IMR-90 (cell line): ENCODE measurements at regions not wholly inside any gene's neighbourhood (a gene's known extent, or its start where the extent isn't known, plus 50 kb on each side); places are given as distances from the start of the nearest gene placed in this dataset.

Experiments used
- ATAC-seq: fragments of 200-7000 bp; cut with Tn5 transposase; 2 replicates; pipeline ENCODE4 v1.9.1; 2020; ENCODE audit warnings: low read depth, mild to moderate bottlenecking, moderate library complexity
- BruUV-seq: library from RNA; stranded (reverse); fragments of 400-500 nt; replicated peaks from 2 replicates; lab custom pipeline; 2021; lab: Mats Ljungman, UMichigan
- CTCF ChIA-PET: fragments of 300-600 bp; formaldehyde crosslinking; extraction: SDS; loops from one replicate; lab custom pipeline; 2021; ENCODE audit warnings: antibody characterized with exemption; lab: Yijun Ruan, JAX
- POLR2A ChIA-PET: fragments of 300-600 bp; sonication (Branson Sonifier 250); formaldehyde crosslinking; loops from one replicate; lab custom pipeline; 2022; ENCODE audit warnings: antibody characterized with exemption; ENCODE audit not compliant: unreplicated experiment; lab: Charles Lee
- DNase-seq: peaks from one replicate; pipeline ENCODE4 v3.0.0; 2013
- H2AFZ ChIP-seq: replicated peaks from 2 replicates; pipeline ENCODE3; 2013; ENCODE audit warnings: low read length, mild to moderate bottlenecking; ENCODE audit not compliant: poor library complexity
- H2AK5ac ChIP-seq: 2 replicates; pipeline ENCODE4 v1.6.1; 2013; ENCODE audit warnings: low read depth, low read length, inconsistent platforms
- H2AK9ac ChIP-seq: replicated peaks from 2 replicates; pipeline ENCODE3; 2013; ENCODE audit warnings: mild to moderate bottlenecking, low read depth, low read length, moderate library complexity; ENCODE audit not compliant: poor library complexity
- H2BK120ac ChIP-seq: 2 replicates; pipeline ENCODE4 v1.6.1; 2013; ENCODE audit warnings: low read depth, low read length, inconsistent platforms
- H2BK15ac ChIP-seq: 3 replicates; pipeline ENCODE4 v1.6.1; 2013; ENCODE audit warnings: low read depth, low read length, inconsistent platforms
- H2BK20ac ChIP-seq: 2 replicates; pipeline ENCODE4 v1.6.1; 2013; ENCODE audit warnings: low read depth, mild to moderate bottlenecking, inconsistent platforms, low read length, moderate library complexity
- H2BK5ac ChIP-seq: 2 replicates; pipeline ENCODE4 v1.6.1; 2013; ENCODE audit warnings: mild to moderate bottlenecking, low read depth, low read length, inconsistent platforms; ENCODE audit not compliant: poor library complexity, severe bottlenecking
- H3K14ac ChIP-seq: replicated peaks from 2 replicates; pipeline ENCODE4 v1.6.1; 2013; ENCODE audit warnings: low read depth, low read length, inconsistent platforms
- H3K18ac ChIP-seq: 2 replicates; pipeline ENCODE4 v1.6.1; 2013; ENCODE audit warnings: low read depth, low read length, control low read depth
- H3K23ac ChIP-seq: 2 replicates; pipeline ENCODE4 v1.6.1; 2013; ENCODE audit warnings: low read depth, low read length, inconsistent platforms
- H3K27ac ChIP-seq: 2 replicates; pipeline ENCODE4 v1.5.1; 2013; ENCODE audit warnings: mild to moderate bottlenecking, control low read depth, low read length; ENCODE audit not compliant: insufficient read depth
- H3K27me3 ChIP-seq: 2 replicates; pipeline ENCODE4 v1.6.1; 2013; ENCODE audit warnings: low read length; ENCODE audit not compliant: control insufficient read depth, insufficient read depth
- H3K36me3 ChIP-seq: 2 replicates; pipeline ENCODE4 v1.6.1; 2013; ENCODE audit warnings: low read length, mixed read lengths; ENCODE audit not compliant: control insufficient read depth, insufficient read depth
- H3K4ac ChIP-seq: 2 replicates; pipeline ENCODE4 v1.6.1; 2013; ENCODE audit warnings: low read depth, low read length, inconsistent platforms
- H3K4me1 ChIP-seq: 2 replicates; pipeline ENCODE4 v1.6.1; 2013; ENCODE audit warnings: low read length, mixed read lengths; ENCODE audit not compliant: control insufficient read depth, insufficient read depth
- H3K4me2 ChIP-seq: 2 replicates; pipeline ENCODE4 v1.6.1; 2013; ENCODE audit warnings: low read depth, mild to moderate bottlenecking, control low read depth, low read length, moderate library complexity
- H3K4me3 ChIP-seq: 2 replicates; pipeline ENCODE4 v1.5.1; 2013; ENCODE audit warnings: low read depth, mild to moderate bottlenecking, control low read depth, low read length, moderate library complexity; ENCODE audit not compliant: insufficient read depth
- H3K56ac ChIP-seq: 2 replicates; pipeline ENCODE4 v1.6.1; 2013; ENCODE audit warnings: low read length, inconsistent platforms; ENCODE audit not compliant: insufficient read depth; ENCODE audit errors: extremely low read depth
- H3K79me1 ChIP-seq, 2 experiments: 2 replicates each; pipeline ENCODE4 v1.6.1; 2013; ENCODE audit warnings: low read length in 2 of 2, inconsistent platforms in 1 of 2, low read depth in 1 of 2
- H3K9ac ChIP-seq: 2 replicates; pipeline ENCODE4 v1.6.1; 2013; ENCODE audit warnings: low read depth, low read length, control low read depth
- H3K9me1 ChIP-seq: 2 replicates; pipeline ENCODE4 v1.6.1; 2013; ENCODE audit warnings: low read length, inconsistent platforms; ENCODE audit not compliant: insufficient read depth
- H3K9me3 ChIP-seq: 2 replicates; pipeline ENCODE4 v1.6.1; 2013; ENCODE audit warnings: low read length; ENCODE audit not compliant: control insufficient read depth, insufficient read depth
- H4K20me1 ChIP-seq: 2 replicates; pipeline ENCODE4 v1.6.1; 2013; ENCODE audit warnings: low read length, inconsistent platforms; ENCODE audit not compliant: insufficient read depth
- H4K5ac ChIP-seq: 2 replicates; pipeline ENCODE4 v1.6.1; 2013; ENCODE audit warnings: mild to moderate bottlenecking, low read depth, low read length, control low read depth
- H4K8ac ChIP-seq, 2 experiments: 2 replicates each; pipeline ENCODE4 v1.6.1; 2013; ENCODE audit warnings: low read depth in 2 of 2, low read length in 2 of 2, control low read depth in 1 of 2, inconsistent platforms in 1 of 2
- H4K91ac ChIP-seq: 2 replicates; pipeline ENCODE4 v1.6.1; 2013; ENCODE audit warnings: low read depth, low read length, inconsistent platforms; ENCODE audit not compliant: insufficient read depth
- BHLHE40 ChIP-seq: fragments of 150-350 bp; IDR thresholded peaks from 2 replicates; pipeline ENCODE4 v1.6.1; 2016; ENCODE audit warnings: mild to moderate bottlenecking, low read depth, low read length
- CEBPB ChIP-seq: IDR thresholded peaks from 2 replicates; pipeline ENCODE4 v1.6.1; 2012; ENCODE audit warnings: low read depth, low read length, improper control_type of control experiment
- FOS ChIP-seq: fragments of 150-350 bp; IDR thresholded peaks from 2 replicates; pipeline ENCODE4 v1.6.1; 2016; ENCODE audit warnings: low read depth, low read length
- MAZ ChIP-seq: IDR thresholded peaks from 2 replicates; pipeline ENCODE4 v1.6.1; 2012; ENCODE audit warnings: low read depth, mild to moderate bottlenecking, low read length, improper control_type of control experiment, moderate library complexity, borderline replicate concordance
- MXI1 ChIP-seq: IDR thresholded peaks from 2 replicates; pipeline ENCODE4 v1.6.1; 2012; ENCODE audit warnings: low read depth, mild to moderate bottlenecking, low read length, moderate library complexity, borderline replicate concordance
- POLR2A ChIP-seq: IDR thresholded peaks from 2 replicates; pipeline ENCODE4 v1.6.1; 2012; ENCODE audit warnings: mild to moderate bottlenecking, low read depth, low read length
- RAD21 ChIP-seq: IDR thresholded peaks from 2 replicates; pipeline ENCODE4 v1.6.1; 2012; ENCODE audit warnings: low read length, improper control_type of control experiment
- RFX5 ChIP-seq: IDR thresholded peaks from 2 replicates; pipeline ENCODE4 v1.8.0; 2012; ENCODE audit warnings: low read depth, mild to moderate bottlenecking, low read length, moderate library complexity
- SMC3 ChIP-seq: fragments of 150-350 bp; IDR thresholded peaks from 2 replicates; pipeline ENCODE4 v1.6.1; 2016; ENCODE audit warnings: low read depth, mild to moderate bottlenecking, antibody characterized with exemption, low read length, moderate library complexity
- WGBS, 2 experiments: methylation state at CpG; one replicate each; pipeline versions ENCODE4 v1.1.5 to v1.1.7; 2013; ENCODE audit warnings: missing lambda C conversion rate in 2 of 2; ENCODE audit not compliant: insufficient read length in 1 of 2; ENCODE audit errors: extremely low coverage in 2 of 2; 5-methylcytosine and 5-hydroxymethylcytosine counted together
- dilution Hi-C: fragments of 300-500 bp; cut with HindIII; formaldehyde crosslinking; loops from one replicate; pipeline ENCODE4 v1.14.3; 2018; ENCODE audit warnings: low sequenced_read_pairs; ENCODE audit not compliant: unreplicated experiment
- in situ Hi-C: fragments of 300-500 bp; cut with MboI; formaldehyde crosslinking; loops from 3 replicates; pipeline ENCODE4 v1.14.3; 2019; ENCODE audit warnings: low sequenced_read_pairs, inconsistent platforms, mixed read lengths
- intact Hi-C: fragments of 100-400 bp; cut with micrococcal nuclease; formaldehyde crosslinking; loops from 2 replicates; pipeline ENCODE4 v1.10.0; 2022
- TF ChIP-seq, protein P1 (sequence below): fragments of 150-350 bp; IDR thresholded peaks from 2 replicates; pipeline ENCODE4 v1.6.1; 2016; ENCODE audit warnings: low read depth, mild to moderate bottlenecking, low read length, moderate library complexity, borderline replicate concordance
- TF ChIP-seq, protein P2 (sequence below): fragments of 150-350 bp; IDR thresholded peaks from 2 replicates; pipeline ENCODE4 v1.6.1; 2017; ENCODE audit warnings: mild to moderate bottlenecking, antibody characterized with exemption, low read length, low read depth
- TF ChIP-seq, protein P3 (sequence below): conservative IDR thresholded peaks from 2 replicates; pipeline ENCODE4 v1.5.1; 2012; ENCODE audit warnings: mild to moderate bottlenecking, low read depth, low read length, improper control_type of control experiment

DNA sequence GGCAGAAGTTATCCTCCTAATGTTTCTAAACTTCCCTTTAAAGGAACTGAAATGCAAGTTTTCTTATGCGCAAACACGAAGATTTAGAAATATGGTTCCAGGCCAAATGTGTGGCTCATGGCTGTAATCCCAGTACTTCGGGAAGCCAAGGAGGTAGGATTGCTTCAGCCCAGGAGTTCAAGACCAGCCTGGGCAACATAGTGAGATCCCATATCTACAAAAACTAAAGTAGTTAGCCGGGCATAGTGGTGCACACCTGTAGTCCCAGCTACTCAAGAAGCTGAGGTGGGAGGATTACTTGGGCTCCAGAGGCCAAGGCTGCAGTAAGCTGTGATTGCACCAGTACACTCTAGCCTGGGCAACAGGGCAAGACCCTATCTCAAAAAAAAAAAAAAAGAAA, 95.8 kb upstream of the SCAF8 start:
- POLR2A ChIA-PET: no interaction called here
- H3K36me3 ChIP-seq: no peaks in the 10 kb centered on the region
- no peak overlapping the region for H2AK5ac ChIP-seq
- H3K27ac ChIP-seq: no peak overlapping the region
- H3K23ac ChIP-seq: no peak overlapping the region
- BruUV-seq: no TSS peak
- no peak overlapping the region for H2BK15ac ChIP-seq
- H3K18ac ChIP-seq: no peak overlapping the region
- DNase-seq: no peak
- no peak overlapping the region for H4K5ac ChIP-seq
- H3K27me3 ChIP-seq: no peaks in the 10 kb centered on the region
- H2AFZ ChIP-seq: no peak overlapping the region
- H4K8ac ChIP-seq: no peak overlapping the region
- peaks cover 4% of the 10 kb centered on the region for H3K9me3 ChIP-seq
- no peak overlapping the region for H3K4me3 ChIP-seq
- H2BK20ac ChIP-seq: no peak overlapping the region
- no peak for ATAC-seq
- H3K4me2 ChIP-seq: no peak overlapping the region
- H3K14ac ChIP-seq: no peak overlapping the region
- H2AK9ac ChIP-seq: no peak overlapping the region
- no peaks in the 10 kb centered on the region for H4K20me1 ChIP-seq
- H3K4ac ChIP-seq: no peak overlapping the region
- no peak overlapping the region for H2BK120ac ChIP-seq
- intact Hi-C loops: no loop called here
- dilution Hi-C loops: no loop called here
- no peak overlapping the region for H3K9ac ChIP-seq
- no peak overlapping the region for H4K91ac ChIP-seq
- H2BK5ac ChIP-seq: no peak overlapping the region
- H3K79me1 ChIP-seq: no peaks in the 10 kb centered on the region
- TF ChIP-seq MAZ (no peak), RAD21 (no peak), BHLHE40 (no peak), MXI1 (no peak), POLR2A (no peak), RFX5 (no peak), SMC3 (no peak), FOS (no peak), CEBPB (no peak)
- TF ChIP-seq, protein P1, sequence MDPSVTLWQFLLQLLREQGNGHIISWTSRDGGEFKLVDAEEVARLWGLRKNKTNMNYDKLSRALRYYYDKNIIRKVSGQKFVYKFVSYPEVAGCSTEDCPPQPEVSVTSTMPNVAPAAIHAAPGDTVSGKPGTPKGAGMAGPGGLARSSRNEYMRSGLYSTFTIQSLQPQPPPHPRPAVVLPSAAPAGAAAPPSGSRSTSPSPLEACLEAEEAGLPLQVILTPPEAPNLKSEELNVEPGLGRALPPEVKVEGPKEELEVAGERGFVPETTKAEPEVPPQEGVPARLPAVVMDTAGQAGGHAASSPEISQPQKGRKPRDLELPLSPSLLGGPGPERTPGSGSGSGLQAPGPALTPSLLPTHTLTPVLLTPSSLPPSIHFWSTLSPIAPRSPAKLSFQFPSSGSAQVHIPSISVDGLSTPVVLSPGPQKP: no peak
- TF ChIP-seq, protein P2, sequence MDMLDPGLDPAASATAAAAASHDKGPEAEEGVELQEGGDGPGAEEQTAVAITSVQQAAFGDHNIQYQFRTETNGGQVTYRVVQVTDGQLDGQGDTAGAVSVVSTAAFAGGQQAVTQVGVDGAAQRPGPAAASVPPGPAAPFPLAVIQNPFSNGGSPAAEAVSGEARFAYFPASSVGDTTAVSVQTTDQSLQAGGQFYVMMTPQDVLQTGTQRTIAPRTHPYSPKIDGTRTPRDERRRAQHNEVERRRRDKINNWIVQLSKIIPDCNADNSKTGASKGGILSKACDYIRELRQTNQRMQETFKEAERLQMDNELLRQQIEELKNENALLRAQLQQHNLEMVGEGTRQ: no peak
- TF ChIP-seq, protein P3, sequence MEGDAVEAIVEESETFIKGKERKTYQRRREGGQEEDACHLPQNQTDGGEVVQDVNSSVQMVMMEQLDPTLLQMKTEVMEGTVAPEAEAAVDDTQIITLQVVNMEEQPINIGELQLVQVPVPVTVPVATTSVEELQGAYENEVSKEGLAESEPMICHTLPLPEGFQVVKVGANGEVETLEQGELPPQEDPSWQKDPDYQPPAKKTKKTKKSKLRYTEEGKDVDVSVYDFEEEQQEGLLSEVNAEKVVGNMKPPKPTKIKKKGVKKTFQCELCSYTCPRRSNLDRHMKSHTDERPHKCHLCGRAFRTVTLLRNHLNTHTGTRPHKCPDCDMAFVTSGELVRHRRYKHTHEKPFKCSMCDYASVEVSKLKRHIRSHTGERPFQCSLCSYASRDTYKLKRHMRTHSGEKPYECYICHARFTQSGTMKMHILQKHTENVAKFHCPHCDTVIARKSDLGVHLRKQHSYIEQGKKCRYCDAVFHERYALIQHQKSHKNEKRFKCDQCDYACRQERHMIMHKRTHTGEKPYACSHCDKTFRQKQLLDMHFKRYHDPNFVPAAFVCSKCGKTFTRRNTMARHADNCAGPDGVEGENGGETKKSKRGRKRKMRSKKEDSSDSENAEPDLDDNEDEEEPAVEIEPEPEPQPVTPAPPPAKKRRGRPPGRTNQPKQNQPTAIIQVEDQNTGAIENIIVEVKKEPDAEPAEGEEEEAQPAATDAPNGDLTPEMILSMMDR: no peak
- no peak overlapping the region for H3K56ac ChIP-seq
- no peaks in the 10 kb centered on the region for H3K4me1 ChIP-seq
- in situ Hi-C loops: no loop called here
- WGBS, 2 experiments: no CpG with 5 or more reads among the region's 4 CpGs
- no peaks in the 10 kb centered on the region for H3K9me1 ChIP-seq
- CTCF ChIA-PET: no interaction called here
